Endothelial cell of umbilical vein (primary cell): ENCODE measurements at regions not wholly inside any gene's neighbourhood (a gene's known extent, or its start where the extent isn't known, plus 50 kb on each side); places are given as distances from the start of the nearest gene placed in this dataset.

Experiments
- BruUV-seq: library from RNA; stranded (reverse); fragments of 400-500 nt; replicated peaks from 2 replicates; lab custom pipeline; 2021; lab: Mats Ljungman, UMichigan
- CTCF ChIA-PET: fragments of 300-600, 350-600 bp; sonication (Branson Sonifier 250); formaldehyde crosslinking; loops from one replicate; lab custom pipeline; 2021; ENCODE audit warnings: antibody characterized with exemption, inconsistent platforms; lab: Charles Lee
- POLR2A ChIA-PET: fragments of 300-600, 350-600 bp; sonication (Branson Sonifier 250); formaldehyde crosslinking; loops from one replicate; lab custom pipeline; 2021; ENCODE audit warnings: antibody characterized with exemption, inconsistent platforms; lab: Charles Lee
- DNase-seq: peaks from one replicate; pipeline ENCODE4 v3.0.0-alpha.2; 2011; ENCODE audit warnings: low read depth, low spot score
- FAIRE-seq: peaks from 2 replicates; lab custom pipeline; 2011; peaks lifted over from hg19 to GRCh38; lab: Jason Lieb, UNC
- H2AFZ ChIP-seq: 2 replicates; pipeline ENCODE4 v1.6.0; 2012; ENCODE audit warnings: low read depth, low read length, control low read depth, inconsistent platforms
- H3K27ac ChIP-seq: 2 replicates; pipeline ENCODE4 v1.5.1; 2011; ENCODE audit warnings: low read depth, mild to moderate bottlenecking, control low read depth, low read length, moderate library complexity; ENCODE audit not compliant: insufficient read depth
- H3K27me3 ChIP-seq, 2 experiments: 2 replicates each; pipeline versions ENCODE4 v1.6.0 to v1.6.1; 2011; ENCODE audit warnings: low read length in 2 of 2, mixed read lengths in 1 of 2; ENCODE audit not compliant: control insufficient read depth in 2 of 2, insufficient read depth in 2 of 2
- H3K36me3 ChIP-seq, 2 experiments: 2 replicates in 1 of 2; 3 replicates in 1 of 2; pipeline ENCODE4 v1.5.1; 2011; ENCODE audit warnings: low read length in 2 of 2, mild to moderate bottlenecking in 1 of 2, moderate library complexity in 1 of 2; ENCODE audit not compliant: control insufficient read depth in 2 of 2, insufficient read depth in 2 of 2; ENCODE audit errors: extremely low read depth in 1 of 2
- H3K4me1 ChIP-seq: 3 replicates; pipeline ENCODE4 v1.5.1; 2011; ENCODE audit warnings: mild to moderate bottlenecking, low read length; ENCODE audit not compliant: control insufficient read depth, insufficient read depth; ENCODE audit errors: extremely low read depth
- H3K4me2 ChIP-seq: 2 replicates; pipeline ENCODE4 v1.6.1; 2011; ENCODE audit warnings: low read length, control low read depth, mixed read lengths; ENCODE audit not compliant: insufficient read depth
- H3K4me3 ChIP-seq, 3 experiments: fragments of 200-600 bp in 1 of 3; sonication (generic), shearing (Covaris generic) in 1 of 3; replicated peaks in 1 of 3; 2 replicates each; pipeline ENCODE4 v1.5.1; 2011 to 2016; ENCODE audit warnings: control low read depth in 3 of 3, low read length in 3 of 3, mild to moderate bottlenecking in 2 of 3, inconsistent platforms in 1 of 3, low read depth in 1 of 3, moderate library complexity in 1 of 3; ENCODE audit not compliant: insufficient read depth in 1 of 3
- H3K79me2 ChIP-seq: 2 replicates; pipeline ENCODE4 v1.6.0; 2012; ENCODE audit warnings: low read length, inconsistent platforms; ENCODE audit not compliant: control insufficient read depth, insufficient read depth
- H3K9ac ChIP-seq: replicated peaks from 2 replicates; pipeline ENCODE3; 2011; ENCODE audit warnings: low read length, control low read depth; ENCODE audit not compliant: insufficient read depth; ENCODE audit errors: extremely low read depth
- H3K9me1 ChIP-seq: replicated peaks from 3 replicates; pipeline ENCODE4 v1.6.0; 2011; ENCODE audit warnings: mild to moderate bottlenecking, low read length; ENCODE audit not compliant: control insufficient read depth, insufficient read depth; ENCODE audit errors: extremely low read depth
- H3K9me3 ChIP-seq: replicated peaks from 2 replicates; pipeline ENCODE4 v1.5.1; 2012; ENCODE audit warnings: low read length, inconsistent platforms; ENCODE audit not compliant: control insufficient read depth, insufficient read depth
- H4K20me1 ChIP-seq: replicated peaks from 2 replicates; pipeline ENCODE3; 2011; ENCODE audit warnings: mild to moderate bottlenecking, low read length; ENCODE audit not compliant: control insufficient read depth, insufficient read depth; ENCODE audit errors: extremely low read depth
- EZH2 ChIP-seq: IDR thresholded peaks from 2 replicates; pipeline ENCODE4 v1.6.1; 2012; ENCODE audit warnings: borderline replicate concordance, low read depth, mild to moderate bottlenecking, moderate library complexity, low read length, inconsistent platforms; ENCODE audit not compliant: severe bottlenecking
- FOS ChIP-seq: IDR thresholded peaks from 2 replicates; pipeline ENCODE4 v1.6.1; 2011; ENCODE audit warnings: mild to moderate bottlenecking, low read length, moderate library complexity, borderline replicate concordance; ENCODE audit not compliant: insufficient read depth
- GATA2 ChIP-seq: IDR thresholded peaks from 2 replicates; pipeline ENCODE4 v1.7.0; 2011; ENCODE audit warnings: low read depth, mild to moderate bottlenecking, moderate library complexity, mixed read lengths, low read length; ENCODE audit not compliant: insufficient read length, insufficient read depth
- JUN ChIP-seq: IDR thresholded peaks from 2 replicates; pipeline ENCODE4 v1.6.1; 2011; ENCODE audit warnings: borderline replicate concordance, low read depth; ENCODE audit not compliant: insufficient read length, insufficient read depth
- MYC ChIP-seq: IDR thresholded peaks from one replicate; pipeline ENCODE4 v1.6.1; 2011; ENCODE audit warnings: mild to moderate bottlenecking, low read depth, low read length
- POLR2A ChIP-seq: IDR thresholded peaks from 2 replicates; pipeline ENCODE4 v1.6.1; 2012; ENCODE audit warnings: low read depth, mild to moderate bottlenecking, control low read depth, low read length
- POLR2AphosphoS5 ChIP-seq: IDR thresholded peaks from 2 replicates; pipeline ENCODE4 v1.6.1; 2012; ENCODE audit warnings: low read depth, mild to moderate bottlenecking, control low read depth, low read length, moderate library complexity; ENCODE audit not compliant: insufficient read depth
- dilution Hi-C: fragments of 300-500 bp; cut with MboI; formaldehyde crosslinking; loops from one replicate; pipeline ENCODE4 v1.15.0; 2019; ENCODE audit warnings: low sequenced_read_pairs; ENCODE audit not compliant: extremely low pct_ligation_motif_present
- intact Hi-C: fragments of 100-400 bp; cut with micrococcal nuclease; formaldehyde crosslinking; loops from one replicate; pipeline ENCODE4 v1.10.0; 2022
- TF ChIP-seq, protein P1 (sequence below): IDR thresholded peaks from 2 replicates; pipeline ENCODE4 v1.6.1; 2011; ENCODE audit not compliant: insufficient read depth, insufficient read length
- TF ChIP-seq, protein P2 (sequence below), 2 donors: IDR thresholded peaks; 1 replicate in 1 of 2; 2 replicates in 1 of 2; pipeline ENCODE4 v1.5.1; 2011; ENCODE audit warnings: low read length in 2 of 2, mild to moderate bottlenecking in 2 of 2, moderate library complexity in 2 of 2, control low read depth in 1 of 2, inconsistent platforms in 1 of 2, low read depth in 1 of 2; ENCODE audit not compliant: insufficient read depth in 1 of 2; ENCODE audit errors: extremely low read depth in 1 of 2

DNA sequence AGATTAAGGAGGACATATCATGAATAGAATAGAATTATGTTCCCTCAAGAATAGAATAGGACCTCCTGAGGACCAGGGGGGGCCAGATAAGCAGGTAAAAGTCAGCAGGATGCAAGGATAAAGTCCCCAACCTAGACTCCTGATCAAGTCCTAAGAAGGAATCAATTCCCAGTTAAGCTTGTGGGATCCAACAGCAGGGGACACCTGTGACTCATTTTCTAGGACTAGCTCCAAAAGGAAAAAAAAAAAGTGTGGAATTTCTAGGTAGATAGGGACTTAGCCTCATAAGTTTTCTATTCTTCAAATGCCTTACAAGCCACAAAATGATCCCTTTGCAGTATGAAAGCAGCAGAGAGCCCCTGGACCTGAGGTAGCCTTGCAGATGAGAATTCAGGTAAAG is 336.2 kb downstream of the WDR11 start:
- Histone ChIP-seq H3K9me3 (no peaks in the 10 kb centered on the region), H3K9me1 (no peaks in the 10 kb centered on the region), H3K9ac (no peak overlapping the region), H3K79me2 (no peaks in the 10 kb centered on the region), H2AFZ (no peak overlapping the region), H3K4me2 (no peak overlapping the region), H3K27me3 (no peaks in the 10 kb centered on the region), H3K4me1 (no peaks in the 10 kb centered on the region), H3K36me3 (no peaks in the 10 kb centered on the region), H3K27ac (no peak overlapping the region), H3K4me3 (no peak overlapping the region), H4K20me1 (no peaks in the 10 kb centered on the region)
- TF ChIP-seq GATA2 (no peak), POLR2AphosphoS5 (no peak), MYC (no peak), FOS (no peak), JUN (no peak)
- POLR2A ChIA-PET: no interaction called here
- dilution Hi-C loops: no loop called here
- FAIRE-seq (no peak), DNase-seq (no peak)
- CTCF ChIA-PET: no interaction called here
- intact Hi-C loops: no loop called here
- BruUV-seq: no TSS peak

DNA sequence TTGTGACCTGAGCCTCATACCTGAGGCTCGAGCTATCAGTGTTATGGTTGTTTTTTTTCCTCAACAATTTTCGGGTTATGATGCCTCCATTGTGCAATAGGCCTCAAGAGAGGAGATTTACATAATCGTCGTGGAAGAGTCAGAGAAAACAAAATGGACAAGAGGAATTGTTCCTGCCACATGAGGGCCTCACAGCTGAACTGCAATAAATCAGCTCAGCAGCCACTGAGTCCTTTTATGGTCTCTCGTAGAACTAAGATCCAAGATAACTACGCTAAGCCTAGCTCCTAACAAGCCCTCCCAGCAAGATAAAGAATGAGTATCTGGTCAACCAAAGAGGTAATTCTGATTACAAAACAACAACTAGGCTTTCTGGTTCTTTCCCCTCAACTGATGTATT is 336.8 kb downstream of the WDR11 start:
- ChIA-PET POLR2A (no interaction called here), CTCF (no interaction called here)
- Histone ChIP-seq H3K9me1 (no peaks in the 10 kb centered on the region), H3K9me3 (no peaks in the 10 kb centered on the region), H3K79me2 (no peaks in the 10 kb centered on the region), H3K9ac (no peak overlapping the region), H4K20me1 (no peaks in the 10 kb centered on the region), H3K4me2 (no peak overlapping the region), H3K4me3 (no peak overlapping the region), H3K4me1 (no peaks in the 10 kb centered on the region), H2AFZ (no peak overlapping the region), H3K27ac (no peak overlapping the region), H3K27me3 (no peaks in the 10 kb centered on the region), H3K36me3 (no peaks in the 10 kb centered on the region)
- FAIRE-seq: no peak
- BruUV-seq: no TSS peak
- dilution Hi-C loops (no loop called here), intact Hi-C loops (no loop called here)
- no peak for DNase-seq
- TF ChIP-seq, protein P1, sequence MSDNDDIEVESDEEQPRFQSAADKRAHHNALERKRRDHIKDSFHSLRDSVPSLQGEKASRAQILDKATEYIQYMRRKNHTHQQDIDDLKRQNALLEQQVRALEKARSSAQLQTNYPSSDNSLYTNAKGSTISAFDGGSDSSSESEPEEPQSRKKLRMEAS: no peak
- TF ChIP-seq, protein P2, sequence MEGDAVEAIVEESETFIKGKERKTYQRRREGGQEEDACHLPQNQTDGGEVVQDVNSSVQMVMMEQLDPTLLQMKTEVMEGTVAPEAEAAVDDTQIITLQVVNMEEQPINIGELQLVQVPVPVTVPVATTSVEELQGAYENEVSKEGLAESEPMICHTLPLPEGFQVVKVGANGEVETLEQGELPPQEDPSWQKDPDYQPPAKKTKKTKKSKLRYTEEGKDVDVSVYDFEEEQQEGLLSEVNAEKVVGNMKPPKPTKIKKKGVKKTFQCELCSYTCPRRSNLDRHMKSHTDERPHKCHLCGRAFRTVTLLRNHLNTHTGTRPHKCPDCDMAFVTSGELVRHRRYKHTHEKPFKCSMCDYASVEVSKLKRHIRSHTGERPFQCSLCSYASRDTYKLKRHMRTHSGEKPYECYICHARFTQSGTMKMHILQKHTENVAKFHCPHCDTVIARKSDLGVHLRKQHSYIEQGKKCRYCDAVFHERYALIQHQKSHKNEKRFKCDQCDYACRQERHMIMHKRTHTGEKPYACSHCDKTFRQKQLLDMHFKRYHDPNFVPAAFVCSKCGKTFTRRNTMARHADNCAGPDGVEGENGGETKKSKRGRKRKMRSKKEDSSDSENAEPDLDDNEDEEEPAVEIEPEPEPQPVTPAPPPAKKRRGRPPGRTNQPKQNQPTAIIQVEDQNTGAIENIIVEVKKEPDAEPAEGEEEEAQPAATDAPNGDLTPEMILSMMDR (IDR thresholded peaks at IDR 0.05; ENCODE audit: extremely low read depth in 1 of 2, insufficient read depth in 1 of 2, low read depth in 1 of 2, low read length in 2 of 2): no peak
- TF ChIP-seq POLR2A: no peak
- no peak for TF ChIP-seq MYC
- no peak for TF ChIP-seq JUN
- TF ChIP-seq FOS: no peak
- TF ChIP-seq POLR2AphosphoS5: no peak
- no peak for TF ChIP-seq EZH2
- TF ChIP-seq GATA2: no peak
